Astrocyte (in vitro differentiated cells and primary cell): ENCODE measurements at regions not wholly inside any gene's neighbourhood (a gene's known extent, or its start where the extent isn't known, plus 50 kb on each side); places are given as distances from the start of the nearest gene placed in this dataset.

Experiments
- EZH2 ChIP-seq: IDR thresholded peaks from 2 replicates; pipeline ENCODE4 v1.6.1; 2012; ENCODE audit warnings: mild to moderate bottlenecking, low read length, inconsistent platforms; ENCODE audit not compliant: insufficient read depth
- TF ChIP-seq, protein P1 (sequence below): IDR thresholded peaks from 2 replicates; pipeline ENCODE4 v1.5.1; 2011; ENCODE audit warnings: low read depth, mild to moderate bottlenecking, inconsistent platforms, low read length, moderate library complexity; ENCODE audit not compliant: insufficient read depth

DNA sequence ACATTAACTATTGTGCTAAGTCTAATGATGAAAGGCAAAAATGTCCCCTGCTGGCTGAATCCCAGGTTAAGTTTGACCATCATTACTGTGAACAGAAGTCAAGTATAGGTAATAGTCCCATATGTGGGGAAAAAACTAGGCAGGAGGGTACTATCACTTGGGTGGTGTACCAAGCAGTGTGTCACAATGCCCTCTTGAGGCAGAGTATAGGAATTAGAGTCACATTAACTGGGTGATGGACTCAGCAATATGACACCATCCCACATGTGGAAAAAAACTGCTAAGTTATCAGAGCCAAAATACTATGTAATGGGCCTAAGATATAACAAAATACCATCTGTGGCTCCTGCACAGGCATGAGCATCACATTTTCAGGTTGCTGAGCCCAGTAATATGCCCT lies 962.5 kb upstream of the AMELY start:
- TF ChIP-seq, protein P1, sequence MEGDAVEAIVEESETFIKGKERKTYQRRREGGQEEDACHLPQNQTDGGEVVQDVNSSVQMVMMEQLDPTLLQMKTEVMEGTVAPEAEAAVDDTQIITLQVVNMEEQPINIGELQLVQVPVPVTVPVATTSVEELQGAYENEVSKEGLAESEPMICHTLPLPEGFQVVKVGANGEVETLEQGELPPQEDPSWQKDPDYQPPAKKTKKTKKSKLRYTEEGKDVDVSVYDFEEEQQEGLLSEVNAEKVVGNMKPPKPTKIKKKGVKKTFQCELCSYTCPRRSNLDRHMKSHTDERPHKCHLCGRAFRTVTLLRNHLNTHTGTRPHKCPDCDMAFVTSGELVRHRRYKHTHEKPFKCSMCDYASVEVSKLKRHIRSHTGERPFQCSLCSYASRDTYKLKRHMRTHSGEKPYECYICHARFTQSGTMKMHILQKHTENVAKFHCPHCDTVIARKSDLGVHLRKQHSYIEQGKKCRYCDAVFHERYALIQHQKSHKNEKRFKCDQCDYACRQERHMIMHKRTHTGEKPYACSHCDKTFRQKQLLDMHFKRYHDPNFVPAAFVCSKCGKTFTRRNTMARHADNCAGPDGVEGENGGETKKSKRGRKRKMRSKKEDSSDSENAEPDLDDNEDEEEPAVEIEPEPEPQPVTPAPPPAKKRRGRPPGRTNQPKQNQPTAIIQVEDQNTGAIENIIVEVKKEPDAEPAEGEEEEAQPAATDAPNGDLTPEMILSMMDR = no peak
- no peak for TF ChIP-seq EZH2
